WERI-Rb-1 (cell line): ENCODE measurements at regions not wholly inside any gene's neighbourhood (a gene's known extent, or its start where the extent isn't known, plus 50 kb on each side); places are given as distances from the start of the nearest gene placed in this dataset.

Source experiments
- DNase-seq: peaks from one replicate; pipeline ENCODE4 v3.0.0-alpha.2; 2020
- H3K27ac ChIP-seq: fragments of 250-450 bp; sonication (Bioruptor Pico); 2 replicates; pipeline ENCODE4 v1.5.1; 2020; ENCODE audit warnings: mild to moderate bottlenecking, moderate library complexity
- H3K27me3 ChIP-seq: fragments of 250-450 bp; sonication (Bioruptor Pico); 2 replicates; pipeline ENCODE4 v1.5.1; 2021; ENCODE audit warnings: mild to moderate bottlenecking, low read depth, moderate library complexity; ENCODE audit not compliant: insufficient read depth, severe bottlenecking
- H3K36me3 ChIP-seq: fragments of 250-450 bp; sonication (Bioruptor Pico); 2 replicates; pipeline ENCODE4 v1.5.1; 2020; ENCODE audit warnings: mild to moderate bottlenecking, moderate library complexity
- H3K4me3 ChIP-seq: 2 replicates; pipeline ENCODE4 v1.5.1; 2011; ENCODE audit warnings: low read depth, mild to moderate bottlenecking, control low read depth, low read length
- H3K9me3 ChIP-seq: fragments of 250-450 bp; sonication (Bioruptor Pico); 2 replicates; pipeline ENCODE4 v1.5.1; 2021; ENCODE audit warnings: mild to moderate bottlenecking, moderate library complexity; ENCODE audit not compliant: severe bottlenecking
- TF ChIP-seq, protein P1 (sequence below): IDR thresholded peaks from 2 replicates; pipeline ENCODE4 v1.5.1; 2011; ENCODE audit warnings: low read depth, mild to moderate bottlenecking, control low read depth, inconsistent platforms, low read length

DNA sequence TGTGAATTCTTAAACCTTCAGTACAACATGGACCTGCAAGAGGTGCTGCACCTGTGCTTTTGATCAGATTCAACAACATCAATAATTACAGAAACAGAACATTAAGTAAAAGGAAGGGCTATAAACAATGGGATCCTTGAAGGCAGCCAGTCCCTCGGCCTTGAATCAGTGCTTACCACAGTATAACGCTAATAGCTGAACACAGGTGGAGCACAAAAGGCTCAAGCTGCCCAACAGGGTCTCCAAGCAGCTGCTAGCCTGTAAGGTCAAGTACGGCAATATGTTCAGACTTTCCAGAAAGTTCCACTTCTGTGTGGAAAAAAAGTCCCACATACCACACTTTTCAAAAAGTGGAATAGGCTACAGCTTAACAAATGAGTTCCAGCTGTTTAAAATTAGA lies 61.9 kb upstream of the ITGA1 start:
- Histone ChIP-seq H3K27me3 (no peaks in the 10 kb centered on the region), H3K9me3 (peaks cover 1% of the 10 kb centered on the region), H3K4me3 (no peak overlapping the region), H3K36me3 (no peaks in the 10 kb centered on the region), H3K27ac (no peak overlapping the region)
- TF ChIP-seq, protein P1, sequence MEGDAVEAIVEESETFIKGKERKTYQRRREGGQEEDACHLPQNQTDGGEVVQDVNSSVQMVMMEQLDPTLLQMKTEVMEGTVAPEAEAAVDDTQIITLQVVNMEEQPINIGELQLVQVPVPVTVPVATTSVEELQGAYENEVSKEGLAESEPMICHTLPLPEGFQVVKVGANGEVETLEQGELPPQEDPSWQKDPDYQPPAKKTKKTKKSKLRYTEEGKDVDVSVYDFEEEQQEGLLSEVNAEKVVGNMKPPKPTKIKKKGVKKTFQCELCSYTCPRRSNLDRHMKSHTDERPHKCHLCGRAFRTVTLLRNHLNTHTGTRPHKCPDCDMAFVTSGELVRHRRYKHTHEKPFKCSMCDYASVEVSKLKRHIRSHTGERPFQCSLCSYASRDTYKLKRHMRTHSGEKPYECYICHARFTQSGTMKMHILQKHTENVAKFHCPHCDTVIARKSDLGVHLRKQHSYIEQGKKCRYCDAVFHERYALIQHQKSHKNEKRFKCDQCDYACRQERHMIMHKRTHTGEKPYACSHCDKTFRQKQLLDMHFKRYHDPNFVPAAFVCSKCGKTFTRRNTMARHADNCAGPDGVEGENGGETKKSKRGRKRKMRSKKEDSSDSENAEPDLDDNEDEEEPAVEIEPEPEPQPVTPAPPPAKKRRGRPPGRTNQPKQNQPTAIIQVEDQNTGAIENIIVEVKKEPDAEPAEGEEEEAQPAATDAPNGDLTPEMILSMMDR, result no peak
- DNase-seq, result no peak

DNA sequence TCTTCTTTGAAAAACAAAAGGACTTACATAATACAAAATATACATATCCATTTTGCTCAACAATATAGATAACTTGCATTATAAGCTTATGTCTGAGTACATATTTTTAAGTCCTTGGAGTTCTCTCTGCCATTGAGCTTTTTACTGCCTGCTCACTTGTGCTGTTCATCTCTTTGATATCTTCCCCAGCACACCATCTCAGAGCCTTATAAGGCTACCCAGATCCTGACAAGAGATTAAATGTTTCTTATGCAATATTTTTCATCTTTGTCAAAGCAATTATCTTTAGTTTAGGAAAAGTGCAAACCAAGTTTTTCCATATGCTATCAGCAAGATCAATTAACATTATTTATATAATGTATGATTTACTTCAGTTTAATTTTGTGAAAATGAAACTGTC lies 60.7 kb upstream of the ITGA1 start:
- H3K27ac ChIP-seq, result no peak overlapping the region
- no peaks in the 10 kb centered on the region for H3K36me3 ChIP-seq
- no peak for DNase-seq
- H3K9me3 ChIP-seq, result peaks cover 6% of the 10 kb centered on the region
- no peak overlapping the region for H3K4me3 ChIP-seq
- TF ChIP-seq, protein P1, result no peak
- H3K27me3 ChIP-seq, result no peaks in the 10 kb centered on the region

DNA sequence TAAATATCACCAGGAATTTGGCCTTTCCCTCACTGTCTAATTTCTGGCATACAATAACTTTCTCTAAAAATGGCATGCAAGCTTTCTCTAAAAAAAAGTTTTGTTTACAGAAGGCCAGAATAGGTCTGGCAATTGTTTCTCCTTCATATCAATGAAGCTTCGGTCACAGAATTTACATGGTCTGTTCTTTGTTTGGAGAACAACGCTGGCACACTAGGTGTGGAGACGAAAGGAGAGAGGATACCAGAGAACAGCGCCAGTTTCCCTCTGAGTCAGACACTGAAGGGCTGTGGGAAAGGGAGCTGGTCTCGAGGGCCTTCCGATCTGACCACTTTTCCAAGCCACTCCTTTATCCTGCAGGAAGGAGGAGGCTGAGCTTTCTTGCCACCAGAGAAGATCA lies 60.1 kb upstream of the ITGA1 start:
- DNase-seq, result no peak
- no peaks in the 10 kb centered on the region for H3K36me3 ChIP-seq
- H3K4me3 ChIP-seq, result no peak overlapping the region
- H3K27me3 ChIP-seq, result no peaks in the 10 kb centered on the region
- TF ChIP-seq, protein P1, result no peak
- no peak overlapping the region for H3K27ac ChIP-seq
- peaks cover 6% of the 10 kb centered on the region for H3K9me3 ChIP-seq

DNA sequence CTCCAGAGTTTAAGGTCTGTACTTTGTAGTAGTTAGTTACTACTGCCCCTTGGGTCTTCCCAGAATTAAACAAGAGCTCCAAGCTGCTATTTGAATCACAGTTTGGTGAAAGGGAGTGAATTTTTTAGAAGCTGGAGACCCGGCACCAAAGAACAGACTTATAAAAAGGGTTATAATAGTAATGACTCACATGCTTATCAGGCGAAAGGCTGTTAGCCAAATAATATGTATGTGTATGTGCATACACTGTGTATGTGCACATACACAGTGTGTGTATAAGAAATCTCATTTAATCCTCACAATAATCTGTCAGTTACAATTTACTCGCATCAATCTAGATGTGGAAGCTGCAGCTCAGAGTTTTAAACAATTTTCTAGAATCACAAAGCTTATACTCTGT lies 59.5 kb upstream of the ITGA1 start:
- H3K27me3 ChIP-seq, result no peaks in the 10 kb centered on the region
- H3K9me3 ChIP-seq, result peaks cover 6% of the 10 kb centered on the region
- TF ChIP-seq, protein P1, result no peak
- no peaks in the 10 kb centered on the region for H3K36me3 ChIP-seq
- no peak for DNase-seq
- H3K4me3 ChIP-seq, result no peak overlapping the region
- H3K27ac ChIP-seq, result no peak overlapping the region

DNA sequence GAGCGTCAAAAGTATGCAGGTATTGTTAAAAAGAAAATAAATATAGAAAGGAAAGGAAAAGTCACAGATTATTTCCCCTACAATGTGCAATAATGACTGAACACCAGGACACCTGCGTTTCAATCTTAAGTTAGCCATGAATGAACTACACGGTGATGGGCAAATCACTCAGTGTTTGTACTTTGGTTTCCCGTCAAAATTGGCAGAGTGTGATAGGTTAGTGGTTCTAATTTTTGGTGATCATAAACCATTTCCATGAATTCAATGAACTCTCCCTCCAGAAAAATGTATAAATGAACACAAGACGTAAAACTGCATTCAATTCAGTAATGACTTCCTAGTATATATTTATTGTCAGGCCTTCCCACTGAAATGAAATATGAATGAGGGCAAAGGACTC lies 59.0 kb upstream of the ITGA1 start:
- no peaks in the 10 kb centered on the region for H3K27me3 ChIP-seq
- H3K36me3 ChIP-seq, result no peaks in the 10 kb centered on the region
- TF ChIP-seq, protein P1, result no peak
- H3K4me3 ChIP-seq, result no peak overlapping the region
- no peak for DNase-seq
- peaks cover 6% of the 10 kb centered on the region for H3K9me3 ChIP-seq
- no peak overlapping the region for H3K27ac ChIP-seq

DNA sequence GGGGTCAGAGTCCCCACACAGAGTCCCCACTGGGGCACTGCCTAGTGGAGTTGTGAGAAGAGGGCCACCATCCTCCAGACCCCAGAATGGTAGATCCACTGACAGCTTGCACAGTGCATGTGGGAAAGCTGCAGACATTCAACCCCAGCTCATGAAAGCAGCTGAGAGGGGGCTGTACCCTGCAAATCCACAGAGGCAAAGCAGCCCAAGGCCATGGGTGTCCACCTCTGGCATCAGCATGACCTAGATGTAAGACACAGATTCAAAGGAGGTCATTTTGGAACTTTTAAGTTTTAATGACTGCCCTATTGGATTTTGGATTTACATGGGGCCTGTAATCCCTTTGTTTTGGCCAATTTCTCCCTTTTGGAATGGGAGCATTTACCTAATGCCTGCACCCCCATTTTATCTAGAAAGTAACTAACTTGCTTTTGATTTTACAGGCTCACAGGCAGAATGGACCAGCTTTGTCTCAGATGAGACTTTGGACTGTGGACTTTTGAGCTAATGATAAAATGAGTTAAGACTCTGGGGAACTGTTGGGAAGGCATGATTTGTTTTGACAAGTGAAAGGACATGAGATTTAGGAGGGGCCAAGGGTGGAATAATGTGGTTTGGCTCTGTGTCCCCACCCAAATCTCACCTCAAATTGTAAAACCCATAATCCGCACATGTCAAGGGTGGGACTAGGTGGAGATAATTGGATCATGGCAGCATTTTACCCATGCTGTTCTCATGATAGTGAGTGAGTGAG lies 56.3 kb upstream of the ITGA1 start:
- Histone ChIP-seq H3K27me3 (no peaks in the 10 kb centered on the region), H3K36me3 (no peaks in the 10 kb centered on the region), H3K9me3 (peaks cover 6% of the 10 kb centered on the region), H3K4me3 (no peak overlapping the region), H3K27ac (no peak overlapping the region)
- DNase-seq, result no peak
- TF ChIP-seq, protein P1, result no peak
